GM19043 (cell line): ENCODE measurements at regions not wholly inside any gene's neighbourhood (a gene's known extent, or its start where the extent isn't known, plus 50 kb on each side); places are given as distances from the start of the nearest gene placed in this dataset.
"Not testable (repeated sequence)": the region's sequence is repeated elsewhere in the genome, so short reads cannot be mapped to it uniquely, and the experiment has no call there.

Experiments
- ATAC-seq: cut with Tn5 transposase; IDR thresholded peaks from one replicate; pipeline ENCODE4 v1.9.1; 2021; ENCODE audit warnings: low read depth; ENCODE audit not compliant: unreplicated experiment

- ATAC-seq = no peak
Observed at GRCh38 chr5:104932431-104932830, 1369.8 kb upstream of the NUDT12 start.

- no peak for ATAC-seq
Observed at GRCh38 chr5:104928906-104929520, 1366.4 kb upstream of the NUDT12 start.

GRCh38 chr5:104915226-104915625, 1352.6 kb upstream of the NUDT12 start:
- ATAC-seq = no peak

GRCh38 chr5:104914536-104915070, 1352.0 kb upstream of the NUDT12 start:
- ATAC-seq = no peak

GRCh38 chr5:104913841-104914281, 1351.3 kb upstream of the NUDT12 start:
- ATAC-seq = no peak

GRCh38 chr5:104909803-104910202, 1347.2 kb upstream of the NUDT12 start:
- ATAC-seq = no peak

- no peak for ATAC-seq
Observed at GRCh38 chr5:104904561-104904960, 1342.0 kb upstream of the NUDT12 start.

GRCh38 chr5:104903941-104904340, 1341.4 kb upstream of the NUDT12 start:
- no peak for ATAC-seq

GRCh38 chr5:104891596-104891995, 1329.0 kb upstream of the NUDT12 start:
- no peak for ATAC-seq

GRCh38 chr5:104890767-104891166, 1328.2 kb upstream of the NUDT12 start:
- no peak for ATAC-seq

GRCh38 chr5:104859437-104859836, 1296.8 kb upstream of the NUDT12 start:
- ATAC-seq = no peak

GRCh38 chr5:104852099-104852498, 1289.5 kb upstream of the NUDT12 start:
- ATAC-seq = not testable (repeated sequence)

- ATAC-seq = no peak
Observed at GRCh38 chr5:104845541-104845940, 1283.0 kb upstream of the NUDT12 start.

- no peak for ATAC-seq
Observed at GRCh38 chr5:104843822-104844221, 1281.2 kb upstream of the NUDT12 start.

- no peak for ATAC-seq
Observed at GRCh38 chr5:104840284-104840683, 1277.7 kb upstream of the NUDT12 start.

- ATAC-seq = not testable (repeated sequence)
Observed at GRCh38 chr5:104831515-104831914, 1268.9 kb upstream of the NUDT12 start.

GRCh38 chr5:104821606-104822005, 1259.0 kb upstream of the NUDT12 start:
- ATAC-seq = no peak

GRCh38 chr5:104817127-104817526, 1254.5 kb upstream of the NUDT12 start:
- no peak for ATAC-seq

- ATAC-seq = no peak
Observed at GRCh38 chr5:104815212-104815611, 1252.6 kb upstream of the NUDT12 start.

GRCh38 chr5:104800440-104801048, 1238.0 kb upstream of the NUDT12 start:
- ATAC-seq = no peak

GRCh38 chr5:104793755-104794080, 1231.1 kb upstream of the NUDT12 start:
- no peak for ATAC-seq

- no peak for ATAC-seq
Observed at GRCh38 chr5:104793031-104793754, 1230.6 kb upstream of the NUDT12 start.
